ENCODE measurements at regions not wholly inside any gene's neighbourhood (a gene's known extent, or its start where the extent isn't known, plus 50 kb on each side); places are given as distances from the start of the nearest gene placed in this dataset.

GRCh38 chr4:151953795-151954372 is 193.1 kb upstream of the GATB start:
- in situ Hi-C loops (cut with HindIII; ENCODE audit: low sequenced_read_pairs) = no loop called here

DNA sequence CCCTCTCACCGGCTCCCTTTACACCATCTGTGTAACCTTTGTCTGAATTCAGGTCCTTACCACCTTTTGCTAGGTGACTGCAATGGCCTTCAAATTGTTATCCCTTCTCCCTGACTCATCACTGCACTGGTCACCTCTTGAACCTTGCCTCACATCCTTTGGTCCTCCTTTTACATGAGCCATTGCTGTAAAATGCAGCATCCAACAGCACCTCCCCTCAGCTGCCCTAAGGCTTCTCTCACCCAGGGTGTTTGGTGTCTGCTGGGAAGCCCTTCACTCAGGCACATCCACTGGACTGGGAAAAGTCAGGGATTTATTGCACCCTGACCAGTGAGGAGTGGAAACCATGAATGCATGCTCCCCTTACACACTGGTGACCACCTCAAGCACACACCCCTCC is 192.5 kb upstream of the GATB start:
- in situ Hi-C loops (cut with HindIII; ENCODE audit: low sequenced_read_pairs) = no loop called here

GRCh38 chr4:151952711-151953254 is 192.0 kb upstream of the GATB start:
- in situ Hi-C loops (cut with HindIII; ENCODE audit: low sequenced_read_pairs) = no loop called here

- in situ Hi-C loops (cut with HindIII; ENCODE audit: low sequenced_read_pairs) = no loop called here
Measured at GRCh38 chr4:151952137-151952536, 191.3 kb upstream of the GATB start.

DNA sequence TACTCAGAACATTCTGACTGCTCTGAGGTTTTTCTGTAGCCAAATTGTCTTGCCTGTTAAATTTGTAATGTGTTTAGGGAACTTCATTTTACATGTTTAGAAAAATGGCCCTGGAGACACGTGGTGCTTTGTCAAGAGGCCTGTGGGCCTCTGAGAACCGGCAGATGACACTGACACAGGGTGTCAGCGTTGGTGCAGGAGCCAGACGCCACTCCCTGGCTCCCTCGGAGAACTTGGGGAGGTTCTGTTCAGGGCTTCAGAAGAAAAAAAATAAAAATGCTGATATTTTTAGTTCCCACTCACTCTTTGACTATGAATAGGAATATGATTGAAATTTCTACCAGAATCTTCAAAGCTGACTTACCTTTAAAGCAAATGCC is 190.9 kb upstream of the GATB start:
- in situ Hi-C loops (cut with HindIII; ENCODE audit: low sequenced_read_pairs) = no loop called here

DNA sequence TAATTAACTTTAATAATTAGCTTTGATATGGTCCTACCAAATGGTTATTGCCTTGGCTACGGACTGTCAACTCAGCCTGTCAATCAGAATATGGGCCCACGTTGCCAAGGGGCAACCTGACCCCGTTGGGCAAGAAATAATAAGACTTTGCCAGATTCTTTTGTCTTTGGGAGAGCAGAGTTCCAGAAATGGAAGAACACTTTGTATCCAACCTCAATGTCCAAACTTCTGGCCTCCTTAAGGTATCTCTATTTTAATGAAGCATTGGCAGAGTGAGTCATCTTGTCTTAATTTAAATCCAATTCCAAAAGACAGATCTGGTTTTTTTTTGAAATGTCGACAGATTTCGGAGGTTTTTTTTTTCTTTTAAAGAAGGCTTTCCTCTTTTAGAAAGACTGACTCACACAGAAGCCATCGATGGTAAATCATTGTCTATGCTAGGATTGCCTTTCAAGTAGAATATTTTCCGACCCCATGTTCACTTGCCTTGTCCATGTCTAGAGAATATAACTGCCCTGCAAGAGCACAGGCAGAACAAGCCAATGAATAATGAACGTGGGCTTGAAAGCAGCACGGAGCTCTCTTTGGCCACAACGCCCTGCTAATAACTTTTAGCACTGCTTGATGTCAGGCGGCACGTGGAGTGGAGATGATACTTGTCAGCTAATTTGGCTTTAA is 190.3 kb upstream of the GATB start:
- in situ Hi-C loops (cut with HindIII; ENCODE audit: low sequenced_read_pairs) = no loop called here

- in situ Hi-C loops (cut with HindIII; ENCODE audit: low sequenced_read_pairs) = no loop called here
Measured at GRCh38 chr4:151948351-151949016, 187.7 kb upstream of the GATB start.

- in situ Hi-C loops (cut with HindIII; ENCODE audit: low sequenced_read_pairs) = no loop called here
Measured at GRCh38 chr4:151946718-151947117, 185.9 kb upstream of the GATB start.

- in situ Hi-C loops (cut with HindIII; ENCODE audit: low sequenced_read_pairs) = no loop called here
Measured at GRCh38 chr4:151942971-151943370, 182.2 kb upstream of the GATB start.

- in situ Hi-C loops (cut with HindIII; ENCODE audit: low sequenced_read_pairs) = no loop called here
Measured at GRCh38 chr4:151940926-151941617, 180.3 kb upstream of the GATB start.

GRCh38 chr4:151940291-151940690 is 179.5 kb upstream of the GATB start:
- in situ Hi-C loops (cut with HindIII; ENCODE audit: low sequenced_read_pairs) = no loop called here

- in situ Hi-C loops (cut with HindIII; ENCODE audit: low sequenced_read_pairs) = no loop called here
Measured at GRCh38 chr4:151939670-151940069, 178.9 kb upstream of the GATB start.

DNA sequence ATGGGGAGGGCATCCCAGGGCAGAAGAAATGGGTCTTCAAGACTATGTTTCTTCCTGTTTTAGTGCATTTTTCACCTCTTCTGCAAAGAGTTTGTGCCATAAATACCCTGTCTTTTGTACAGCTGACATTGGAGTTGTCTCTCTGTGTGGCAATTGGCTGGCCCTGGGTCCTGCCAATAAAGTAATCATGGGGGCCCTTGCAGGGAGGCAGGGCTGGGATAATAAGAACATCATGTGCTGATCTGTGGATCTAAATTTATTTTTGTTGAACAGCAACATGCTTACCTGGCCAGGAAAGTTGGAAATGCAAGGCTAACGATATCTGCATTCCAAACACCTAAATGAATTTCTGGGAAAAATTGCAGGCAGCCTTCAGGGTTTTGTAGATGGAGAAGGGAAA is 174.6 kb upstream of the GATB start:
- in situ Hi-C loops (cut with HindIII; ENCODE audit: low sequenced_read_pairs) = no loop called here

GRCh38 chr4:151934766-151935165 is 174.0 kb upstream of the GATB start:
- in situ Hi-C loops (cut with HindIII; ENCODE audit: low sequenced_read_pairs) = loop anchor here (5.0 kb wide), 1 partner anchor 98 kb away; no protein-coding TSS in a partner anchor

GRCh38 chr4:151933122-151933827 is 172.5 kb upstream of the GATB start:
- in situ Hi-C loops (cut with HindIII; ENCODE audit: low sequenced_read_pairs) = loop anchor here (5.0 kb wide), 1 partner anchor 99 kb away; no protein-coding TSS in a partner anchor

DNA sequence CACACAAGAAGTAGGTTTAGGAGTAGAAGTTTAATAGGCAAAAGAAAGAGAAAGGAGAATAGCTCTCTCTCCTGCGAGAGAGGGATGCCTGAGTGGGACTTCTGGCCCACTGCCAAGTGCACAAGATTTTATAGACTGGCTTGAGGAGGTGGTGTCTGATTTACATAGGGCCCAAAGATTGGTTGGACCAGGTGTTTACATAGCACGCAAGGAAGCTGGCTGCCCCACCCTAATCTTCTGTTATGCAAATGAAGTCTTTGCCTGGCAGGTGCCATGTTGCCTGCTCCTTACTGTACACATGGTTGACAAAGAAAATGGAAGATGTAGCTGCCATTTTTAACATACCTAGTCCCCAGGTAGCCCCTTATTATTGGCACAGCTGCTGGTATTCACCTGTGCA is 170.8 kb upstream of the GATB start:
- in situ Hi-C loops (cut with HindIII; ENCODE audit: low sequenced_read_pairs) = loop anchor here (5.0 kb wide), 1 partner anchor 101 kb away; no protein-coding TSS in a partner anchor

DNA sequence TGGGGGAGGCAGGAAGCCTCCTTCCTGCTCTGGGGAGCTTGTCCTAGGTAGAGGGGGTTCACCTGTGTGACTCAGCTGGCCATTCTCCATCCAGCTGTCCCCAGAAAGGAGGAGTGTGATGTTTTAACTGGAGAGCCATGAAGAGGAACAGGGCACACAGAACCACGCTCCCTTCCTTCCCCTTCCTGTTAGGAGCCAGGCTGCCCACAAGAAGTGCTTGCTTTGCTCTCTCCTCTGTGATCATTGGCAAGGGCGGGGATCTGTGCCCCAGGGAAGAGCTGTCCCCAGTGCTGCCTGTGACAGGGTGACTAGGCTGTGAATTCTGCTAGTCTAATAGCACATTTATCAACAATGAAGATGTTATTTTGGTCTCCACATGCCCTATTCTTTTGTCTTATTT is 169.6 kb upstream of the GATB start:
- in situ Hi-C loops (cut with HindIII; ENCODE audit: low sequenced_read_pairs) = loop anchor here (5.0 kb wide), 1 partner anchor 102 kb away; no protein-coding TSS in a partner anchor

- in situ Hi-C loops (cut with HindIII; ENCODE audit: low sequenced_read_pairs) = no loop called here
Measured at GRCh38 chr4:151928112-151928511, 167.3 kb upstream of the GATB start.

- in situ Hi-C loops (cut with HindIII; ENCODE audit: low sequenced_read_pairs) = no loop called here
Measured at GRCh38 chr4:151922811-151923210, 162.0 kb upstream of the GATB start.

DNA sequence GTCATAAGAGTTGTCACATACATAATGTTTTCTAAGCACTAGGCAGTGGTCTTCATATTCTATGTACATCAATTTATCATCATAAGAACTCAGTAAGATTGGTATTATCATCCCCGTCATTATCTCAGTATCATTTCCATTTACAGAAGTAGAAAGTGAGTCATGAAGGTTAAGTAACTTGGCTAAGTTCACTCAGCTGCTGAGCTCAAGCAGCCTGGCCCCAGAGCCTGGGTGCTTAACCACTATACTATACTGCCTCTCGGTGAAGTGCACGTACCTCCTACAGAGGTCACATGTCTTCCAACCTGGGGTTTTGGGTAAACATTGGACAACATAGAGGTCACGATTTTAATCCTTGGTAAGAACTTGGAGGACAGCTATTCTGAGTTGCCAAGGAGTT is 161.5 kb upstream of the GATB start:
- in situ Hi-C loops (cut with HindIII; ENCODE audit: low sequenced_read_pairs) = no loop called here

- in situ Hi-C loops (cut with HindIII; ENCODE audit: low sequenced_read_pairs) = no loop called here
Measured at GRCh38 chr4:151921811-151922210, 161.0 kb upstream of the GATB start.
